ENCODE measurements at regions not wholly inside any gene's neighbourhood (a gene's known extent, or its start where the extent isn't known, plus 50 kb on each side); places are given as distances from the start of the nearest gene placed in this dataset.

DNA sequence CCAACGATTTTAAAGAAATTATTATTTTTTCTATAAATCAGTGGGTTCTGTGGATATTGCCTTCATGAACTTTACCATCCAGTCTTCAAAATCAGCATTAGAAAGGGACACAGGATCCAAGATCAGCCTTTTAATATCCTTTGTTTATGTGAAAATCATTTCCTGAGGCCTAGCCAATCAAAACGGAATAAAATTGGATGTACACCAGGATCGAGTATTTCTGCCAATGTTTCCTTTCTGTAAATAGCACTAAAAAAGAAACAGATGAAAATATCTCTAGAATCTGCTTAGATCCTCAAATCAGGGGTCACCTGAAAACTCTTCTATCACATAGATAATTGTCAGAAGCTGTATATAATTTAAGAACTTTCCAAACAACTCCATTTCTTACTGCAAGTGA lies 1598.5 kb downstream of the LRRC4C start:
- no peaks in the 10 kb centered on the region for H3K27me3 ChIP-seq
- H3K4me3 ChIP-seq (replicated peaks in 1 of 3), result no peak overlapping the region
- TF ChIP-seq, protein P1, sequence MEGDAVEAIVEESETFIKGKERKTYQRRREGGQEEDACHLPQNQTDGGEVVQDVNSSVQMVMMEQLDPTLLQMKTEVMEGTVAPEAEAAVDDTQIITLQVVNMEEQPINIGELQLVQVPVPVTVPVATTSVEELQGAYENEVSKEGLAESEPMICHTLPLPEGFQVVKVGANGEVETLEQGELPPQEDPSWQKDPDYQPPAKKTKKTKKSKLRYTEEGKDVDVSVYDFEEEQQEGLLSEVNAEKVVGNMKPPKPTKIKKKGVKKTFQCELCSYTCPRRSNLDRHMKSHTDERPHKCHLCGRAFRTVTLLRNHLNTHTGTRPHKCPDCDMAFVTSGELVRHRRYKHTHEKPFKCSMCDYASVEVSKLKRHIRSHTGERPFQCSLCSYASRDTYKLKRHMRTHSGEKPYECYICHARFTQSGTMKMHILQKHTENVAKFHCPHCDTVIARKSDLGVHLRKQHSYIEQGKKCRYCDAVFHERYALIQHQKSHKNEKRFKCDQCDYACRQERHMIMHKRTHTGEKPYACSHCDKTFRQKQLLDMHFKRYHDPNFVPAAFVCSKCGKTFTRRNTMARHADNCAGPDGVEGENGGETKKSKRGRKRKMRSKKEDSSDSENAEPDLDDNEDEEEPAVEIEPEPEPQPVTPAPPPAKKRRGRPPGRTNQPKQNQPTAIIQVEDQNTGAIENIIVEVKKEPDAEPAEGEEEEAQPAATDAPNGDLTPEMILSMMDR (IDR thresholded peaks at IDR 0.05), result no peak
- no peak for TF ChIP-seq POLR2A (IDR thresholded peaks at IDR 0.05)
- WGBS, 2 donors, result 63 to 78% methylated on average over 3 of the region's 3 CpGs
- intact Hi-C loops (cut with DNase I), result no loop called here
- no peaks in the 10 kb centered on the region for H3K4me1 ChIP-seq
- H3K27ac ChIP-seq, result no peak overlapping the region
- H3K36me3 ChIP-seq, result no peaks in the 10 kb centered on the region
- H3K9me3 ChIP-seq, result no peaks in the 10 kb centered on the region
- no peak for DNase-seq

GRCh38 chr11:39817241-39817640 lies 1642.2 kb downstream of the LRRC4C start:
- Histone ChIP-seq H3K27me3 (no peaks in the 10 kb centered on the region), H3K9me3 (no peaks in the 10 kb centered on the region), H3K4me3 (replicated peaks in 1 of 3) (no peak overlapping the region), H3K36me3 (no peaks in the 10 kb centered on the region), H3K4me1 (no peaks in the 10 kb centered on the region), H3K27ac (no peak overlapping the region)
- DNase-seq, result no peak
- intact Hi-C loops (cut with DNase I), result no loop called here
- WGBS, 2 donors, result 60 to 70% methylated on average over 2 of the region's 2 CpGs
- TF ChIP-seq POLR2A (IDR thresholded peaks at IDR 0.05), result no peak
- TF ChIP-seq, protein P1 (IDR thresholded peaks at IDR 0.05), result no peak

DNA sequence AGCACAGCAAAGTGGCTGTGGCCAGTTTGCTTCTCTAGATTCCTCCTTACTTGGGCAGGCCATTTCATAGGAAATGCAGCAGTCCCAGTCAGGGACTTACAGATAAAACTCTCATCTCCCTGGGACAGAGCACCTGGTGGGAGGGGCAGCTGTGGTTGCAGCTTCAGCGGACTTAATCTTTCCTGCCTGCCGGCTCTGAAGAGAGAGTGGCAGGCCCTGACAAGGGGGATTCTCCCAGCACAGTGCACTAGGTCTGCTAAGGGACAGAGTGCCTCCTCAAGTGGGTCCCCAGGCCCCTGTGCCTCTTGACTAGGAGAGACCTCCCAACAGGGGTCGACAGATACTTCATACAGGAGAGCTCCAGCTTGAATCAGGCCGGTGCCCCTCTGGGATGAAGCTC lies 1649.1 kb downstream of the LRRC4C start:
- Histone ChIP-seq H3K27ac (no peak overlapping the region), H3K4me3 (replicated peaks in 1 of 3) (no peak overlapping the region), H3K4me1 (no peaks in the 10 kb centered on the region), H3K9me3 (no peaks in the 10 kb centered on the region), H3K36me3 (no peaks in the 10 kb centered on the region), H3K27me3 (no peaks in the 10 kb centered on the region)
- DNase-seq, result no peak
- TF ChIP-seq POLR2A (IDR thresholded peaks at IDR 0.05), result no peak
- TF ChIP-seq, protein P1 (IDR thresholded peaks at IDR 0.05), result no peak
- WGBS, 2 donors, result 28 to 63% methylated on average over 2 to 3 of the region's 4 CpGs
- intact Hi-C loops (cut with DNase I), result no loop called here

DNA sequence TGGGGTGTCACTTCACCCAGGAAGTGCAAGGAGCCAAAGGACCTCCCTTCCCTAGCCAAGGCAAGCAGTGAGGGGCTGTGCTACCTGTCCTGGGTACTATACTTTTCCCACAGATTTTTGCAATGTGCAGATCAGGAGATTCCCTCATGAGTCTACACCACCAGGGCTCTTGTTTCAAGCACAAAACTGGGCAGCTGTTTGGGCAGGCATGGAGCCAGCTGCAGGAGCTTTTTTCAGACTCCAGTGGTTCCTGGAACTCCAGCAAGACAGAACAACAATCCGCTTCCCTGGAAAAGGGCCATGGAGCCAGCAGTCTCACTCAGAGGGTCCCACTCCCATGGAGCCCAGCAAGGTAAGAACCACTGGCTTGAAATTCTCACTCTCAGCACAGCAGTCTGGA lies 1649.6 kb downstream of the LRRC4C start:
- no peak for DNase-seq
- WGBS, 2 donors, result 44 to 100% methylated on average over 1 of the region's 1 CpG
- no peaks in the 10 kb centered on the region for H3K27me3 ChIP-seq
- intact Hi-C loops (cut with DNase I), result no loop called here
- no peak overlapping the region for H3K4me3 ChIP-seq (replicated peaks in 1 of 3)
- TF ChIP-seq POLR2A (IDR thresholded peaks at IDR 0.05), result no peak
- TF ChIP-seq, protein P1 (IDR thresholded peaks at IDR 0.05), result no peak
- H3K27ac ChIP-seq, result no peak overlapping the region
- H3K4me1 ChIP-seq, result no peaks in the 10 kb centered on the region
- no peaks in the 10 kb centered on the region for H3K36me3 ChIP-seq
- H3K9me3 ChIP-seq, result no peaks in the 10 kb centered on the region

- DNase-seq, result no peak
- H3K4me1 ChIP-seq, result no peaks in the 10 kb centered on the region
- H3K27ac ChIP-seq, result no peak overlapping the region
- H3K9me3 ChIP-seq, result no peaks in the 10 kb centered on the region
- WGBS, 2 donors, result 47 to 53% methylated on average over 1 of the region's 1 CpG
- no peaks in the 10 kb centered on the region for H3K27me3 ChIP-seq
- H3K36me3 ChIP-seq, result no peaks in the 10 kb centered on the region
- intact Hi-C loops (cut with DNase I), result no loop called here
- TF ChIP-seq, protein P1 (IDR thresholded peaks at IDR 0.05), result no peak
- TF ChIP-seq POLR2A (IDR thresholded peaks at IDR 0.05), result no peak
- no peak overlapping the region for H3K4me3 ChIP-seq (replicated peaks in 1 of 3)
Measured at GRCh38 chr11:39807904-39808303, 1651.5 kb downstream of the LRRC4C start.

Measured in thyroid gland (tissue), 4 donors.